ENCODE measurements at regions not wholly inside any gene's neighbourhood (a gene's known extent, or its start where the extent isn't known, plus 50 kb on each side); places are given as distances from the start of the nearest gene placed in this dataset.
"Not testable (repeated sequence)": the region's sequence is repeated elsewhere in the genome, so short reads cannot be mapped to it uniquely, and the experiment has no call there.

DNA sequence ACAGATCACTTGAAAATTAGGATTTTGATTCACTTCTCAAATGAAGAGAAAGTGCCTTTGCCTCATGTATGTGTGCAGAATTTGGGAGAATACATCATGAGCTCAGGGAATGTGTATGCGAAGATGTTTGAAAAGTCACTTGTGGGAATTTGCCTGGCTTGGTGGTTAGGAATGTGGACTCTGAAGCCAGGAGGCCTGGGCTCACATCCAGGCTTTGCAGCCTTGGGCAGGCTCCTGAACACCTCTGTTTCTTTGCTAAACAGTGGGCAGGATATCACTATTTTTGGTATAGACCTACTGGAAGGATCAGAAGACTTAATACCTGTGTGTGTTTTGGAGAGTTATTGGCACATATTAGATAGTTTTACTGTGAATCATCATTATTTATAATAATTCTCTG, 295.0 kb upstream of the PLGLB2 start:
- TF ChIP-seq, protein P1, sequence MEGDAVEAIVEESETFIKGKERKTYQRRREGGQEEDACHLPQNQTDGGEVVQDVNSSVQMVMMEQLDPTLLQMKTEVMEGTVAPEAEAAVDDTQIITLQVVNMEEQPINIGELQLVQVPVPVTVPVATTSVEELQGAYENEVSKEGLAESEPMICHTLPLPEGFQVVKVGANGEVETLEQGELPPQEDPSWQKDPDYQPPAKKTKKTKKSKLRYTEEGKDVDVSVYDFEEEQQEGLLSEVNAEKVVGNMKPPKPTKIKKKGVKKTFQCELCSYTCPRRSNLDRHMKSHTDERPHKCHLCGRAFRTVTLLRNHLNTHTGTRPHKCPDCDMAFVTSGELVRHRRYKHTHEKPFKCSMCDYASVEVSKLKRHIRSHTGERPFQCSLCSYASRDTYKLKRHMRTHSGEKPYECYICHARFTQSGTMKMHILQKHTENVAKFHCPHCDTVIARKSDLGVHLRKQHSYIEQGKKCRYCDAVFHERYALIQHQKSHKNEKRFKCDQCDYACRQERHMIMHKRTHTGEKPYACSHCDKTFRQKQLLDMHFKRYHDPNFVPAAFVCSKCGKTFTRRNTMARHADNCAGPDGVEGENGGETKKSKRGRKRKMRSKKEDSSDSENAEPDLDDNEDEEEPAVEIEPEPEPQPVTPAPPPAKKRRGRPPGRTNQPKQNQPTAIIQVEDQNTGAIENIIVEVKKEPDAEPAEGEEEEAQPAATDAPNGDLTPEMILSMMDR (IDR thresholded peaks at IDR 0.05): not testable (repeated sequence)
- TF ChIP-seq POLR2A (IDR thresholded peaks at IDR 0.05): not testable (repeated sequence)
